ENCODE measurements at regions not wholly inside any gene's neighbourhood (a gene's known extent, or its start where the extent isn't known, plus 50 kb on each side); places are given as distances from the start of the nearest gene placed in this dataset.
"Not testable (repeated sequence)": the region's sequence is repeated elsewhere in the genome, so short reads cannot be mapped to it uniquely, and the experiment has no call there.

DNA sequence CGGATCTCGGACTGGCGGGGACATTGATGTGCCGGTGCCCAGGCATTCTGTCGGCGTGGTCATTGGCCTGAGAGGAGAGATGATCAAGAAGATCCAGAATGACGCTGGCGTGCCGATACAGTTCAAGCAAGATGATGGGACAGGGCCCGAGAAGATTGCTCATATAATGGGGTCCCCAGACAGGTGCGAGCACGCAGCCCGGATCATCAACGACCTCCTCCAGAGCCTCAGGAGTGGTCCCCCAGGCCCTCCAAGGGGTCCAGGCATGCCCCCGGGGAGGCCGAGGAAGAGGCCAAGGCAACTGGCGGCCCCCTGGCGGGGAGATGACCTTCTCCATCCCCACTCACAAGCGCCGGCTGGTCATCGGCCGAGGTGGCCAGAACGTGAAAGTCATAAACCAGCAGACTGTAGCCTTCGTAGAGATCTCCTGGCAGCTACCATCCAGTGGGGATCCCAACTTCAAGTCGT lies 106.5 kb upstream of the MTAP start:
- no peak for DNase-seq (ENCODE audit: low spot score)

DNA sequence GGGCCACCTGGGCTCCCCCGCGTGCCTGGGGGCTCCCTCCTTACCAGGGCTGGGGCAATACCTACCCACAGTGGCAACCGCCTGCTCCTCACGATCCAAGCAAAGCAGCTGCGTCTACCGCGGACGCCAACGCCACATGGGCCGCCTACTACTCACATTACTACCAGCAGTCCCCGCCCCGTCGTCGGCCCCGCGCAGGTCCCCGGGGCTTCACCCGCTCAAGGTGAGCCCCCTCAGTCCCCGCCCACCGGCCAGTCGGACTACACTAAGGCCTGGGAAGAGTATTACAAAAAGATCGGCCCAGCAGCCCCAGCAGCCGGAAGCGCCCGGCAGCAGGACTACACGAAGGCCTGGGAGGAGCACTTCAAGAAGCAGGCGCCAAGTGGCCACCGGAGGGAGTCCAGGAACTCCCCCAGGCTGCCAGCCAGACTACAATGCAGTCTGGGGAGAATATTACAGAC lies 106.0 kb upstream of the MTAP start:
- DNase-seq (ENCODE audit: low spot score) = no peak

DNA sequence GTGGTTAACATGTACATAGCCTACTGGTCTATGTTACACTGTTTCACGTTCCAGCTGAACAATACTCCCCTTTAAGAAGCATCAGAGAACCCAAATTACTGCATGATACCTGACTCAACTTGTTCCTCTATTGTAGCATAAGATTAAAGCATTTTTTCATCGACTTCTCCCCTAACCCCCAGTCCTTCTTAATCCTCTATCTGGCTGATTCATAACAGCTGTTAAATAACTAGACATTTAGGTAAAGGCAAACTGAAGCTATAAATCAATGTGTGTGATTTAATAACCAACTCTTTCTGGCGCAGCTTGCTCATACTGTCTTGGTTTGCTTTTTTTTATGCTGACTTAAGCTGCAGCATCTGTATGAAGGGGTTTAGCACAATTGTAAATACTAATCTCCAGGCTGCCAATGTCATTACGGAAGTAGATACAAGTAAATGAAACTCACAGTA lies 94.2 kb upstream of the MTAP start:
- DNase-seq (ENCODE audit: low spot score) = no peak

DNA sequence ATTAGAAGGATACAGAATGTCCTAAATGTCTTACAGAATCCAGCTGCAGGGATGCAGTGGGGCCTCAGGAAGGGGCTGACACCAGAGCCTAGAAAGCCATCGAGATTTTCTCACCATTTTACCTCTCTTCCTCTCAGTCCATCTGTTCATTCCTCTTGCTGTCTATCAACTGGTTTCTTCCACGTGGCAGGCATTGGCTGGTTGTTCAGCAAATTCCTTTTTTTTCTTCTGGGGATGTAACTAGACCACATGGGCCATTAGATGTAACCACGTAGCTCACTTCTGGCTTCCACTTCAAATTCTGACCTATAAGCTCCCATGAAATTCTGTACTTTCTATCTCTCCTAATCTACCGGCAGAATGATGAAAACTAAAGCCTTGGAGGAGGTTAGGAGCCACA lies 93.6 kb upstream of the MTAP start:
- no peak for DNase-seq (ENCODE audit: low spot score)

DNA sequence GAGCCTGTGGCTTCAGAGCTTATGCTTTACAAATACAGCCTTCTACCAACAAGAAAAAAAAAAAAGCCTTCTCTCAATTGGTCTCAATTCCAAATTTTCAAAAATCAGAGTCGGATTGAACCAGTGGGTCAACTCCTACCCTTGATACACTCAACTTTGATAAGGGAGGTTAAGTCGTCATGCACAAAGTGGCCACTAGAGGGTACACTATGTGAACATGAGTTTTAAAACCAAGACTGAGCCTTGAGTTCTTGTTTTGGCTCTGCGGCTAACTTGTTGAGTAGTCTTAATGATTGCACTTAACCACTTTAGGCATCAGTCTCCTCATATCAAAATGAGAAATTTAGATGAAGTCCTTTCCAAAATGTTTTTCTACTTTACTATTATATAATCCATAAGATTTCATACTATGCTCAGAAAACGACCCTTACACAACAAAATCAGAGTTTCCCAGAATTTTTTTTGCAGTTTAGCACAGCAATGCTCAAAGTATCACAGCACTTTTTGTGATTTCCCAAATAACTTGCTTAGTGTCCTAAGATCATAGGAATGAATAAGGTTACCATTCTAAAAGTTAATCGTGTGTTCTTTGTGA lies 92.9 kb upstream of the MTAP start:
- DNase-seq (ENCODE audit: low spot score) = peak; percentile 61

DNA sequence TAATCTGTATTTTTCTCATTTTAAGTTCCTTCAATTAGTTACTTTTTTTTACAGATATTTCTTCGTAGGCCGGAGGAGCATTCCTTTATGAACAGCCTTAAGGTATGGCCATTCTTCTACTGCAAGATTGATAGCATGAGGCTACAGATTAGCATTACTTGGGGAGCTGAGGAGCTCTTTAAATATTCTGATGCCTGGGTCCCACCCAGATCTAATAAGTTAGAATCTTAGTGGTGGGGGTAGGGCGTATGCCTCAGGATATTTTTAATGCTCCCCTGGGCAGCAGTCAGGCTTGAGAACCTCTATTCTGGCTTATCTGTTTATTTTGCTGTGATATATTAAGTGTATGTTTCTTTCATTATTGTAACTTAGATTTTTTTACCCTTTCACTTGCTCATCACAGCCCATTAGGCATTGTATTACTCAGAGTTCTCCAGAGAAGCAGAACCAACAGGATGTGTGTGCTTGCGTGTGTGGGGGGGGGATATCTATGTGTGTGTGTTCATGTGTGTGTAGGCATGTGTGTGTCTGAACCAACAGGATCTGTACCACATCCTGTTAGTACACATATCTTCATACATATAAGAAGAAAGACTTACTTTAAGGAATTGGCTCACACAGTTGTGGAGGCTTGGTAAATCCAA lies 91.8 kb upstream of the MTAP start:
- no peak for DNase-seq (ENCODE audit: low spot score)

DNA sequence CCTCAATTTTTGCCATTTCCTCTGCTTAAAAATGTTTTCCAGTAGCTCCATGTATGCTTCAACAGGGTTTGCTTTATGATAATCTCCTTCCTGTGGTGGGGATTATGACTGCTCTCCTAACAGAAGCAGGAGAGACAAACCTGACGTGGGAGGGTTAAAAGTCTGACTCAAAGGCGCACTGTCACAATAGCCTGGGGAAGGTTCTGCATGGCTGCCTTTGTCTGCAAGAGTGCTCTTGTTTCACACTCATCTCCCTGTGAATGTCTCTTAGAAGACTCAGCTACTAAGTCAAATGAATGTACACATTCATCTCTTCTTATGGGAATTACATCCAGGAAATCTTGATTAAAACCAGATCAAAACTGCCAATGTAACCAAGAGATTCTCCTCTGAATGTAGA lies 90.9 kb upstream of the MTAP start:
- peak; percentile 65 for DNase-seq (ENCODE audit: low spot score)

DNA sequence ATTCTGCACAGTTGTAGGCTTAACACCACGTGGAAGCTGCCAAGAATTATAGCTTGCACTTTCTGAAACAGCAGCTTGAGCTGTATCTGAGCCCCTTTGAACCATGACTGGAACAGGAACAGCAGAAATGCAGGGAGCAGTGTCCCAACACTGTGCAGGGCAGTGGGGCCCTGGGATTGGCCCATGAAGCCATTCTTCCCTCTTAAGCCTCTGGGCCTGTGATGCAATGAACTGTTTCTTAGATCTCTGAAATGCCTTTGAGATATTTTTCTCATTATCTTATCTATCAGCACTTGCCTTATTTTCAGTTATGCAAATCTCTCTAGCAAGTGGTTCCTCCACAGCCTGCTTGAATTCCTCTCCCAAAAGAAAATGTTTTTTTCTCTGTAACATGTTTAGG lies 87.0 kb upstream of the MTAP start:
- no peak for DNase-seq (ENCODE audit: low spot score)

DNA sequence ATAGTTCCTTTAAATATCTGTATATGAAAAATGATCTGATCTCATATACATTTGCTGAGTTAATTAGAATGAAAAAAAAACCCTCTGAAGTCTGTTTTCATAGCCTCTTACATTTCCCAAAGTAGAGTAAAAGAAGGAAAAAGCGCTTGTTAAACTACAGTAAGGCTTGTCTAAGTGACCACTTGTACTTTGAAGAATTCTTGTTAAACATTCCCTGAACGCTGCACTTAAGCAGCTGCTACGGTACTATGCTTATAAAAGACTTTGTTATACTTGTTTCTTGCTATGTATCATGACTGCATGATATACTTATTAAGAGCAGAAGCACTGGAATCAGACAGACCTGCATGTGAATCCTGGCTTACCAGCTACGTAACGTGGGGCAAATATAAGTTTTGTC lies 81.7 kb upstream of the MTAP start:
- no peak for DNase-seq (ENCODE audit: low spot score)

DNA sequence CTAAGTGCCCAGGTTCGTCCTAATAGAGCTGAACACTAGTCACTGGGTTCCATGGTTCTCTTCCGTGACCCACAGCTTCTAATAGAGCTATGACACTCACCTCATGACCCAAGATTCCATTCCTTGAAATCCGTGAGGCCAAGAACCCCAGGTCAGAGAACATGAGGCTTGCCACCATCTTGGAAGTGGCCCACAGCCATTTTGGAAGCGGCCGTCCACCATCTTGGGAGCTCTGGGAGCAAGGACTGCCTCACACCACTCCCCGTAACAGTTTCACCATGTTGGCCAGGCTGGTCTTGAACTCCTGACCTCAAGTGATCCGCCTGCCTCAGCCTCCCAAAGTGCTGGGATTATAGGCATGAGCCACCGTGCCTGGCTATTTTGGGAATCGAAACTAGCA lies 75.0 kb upstream of the MTAP start:
- not testable (repeated sequence) for DNase-seq (ENCODE audit: low spot score)

DNA sequence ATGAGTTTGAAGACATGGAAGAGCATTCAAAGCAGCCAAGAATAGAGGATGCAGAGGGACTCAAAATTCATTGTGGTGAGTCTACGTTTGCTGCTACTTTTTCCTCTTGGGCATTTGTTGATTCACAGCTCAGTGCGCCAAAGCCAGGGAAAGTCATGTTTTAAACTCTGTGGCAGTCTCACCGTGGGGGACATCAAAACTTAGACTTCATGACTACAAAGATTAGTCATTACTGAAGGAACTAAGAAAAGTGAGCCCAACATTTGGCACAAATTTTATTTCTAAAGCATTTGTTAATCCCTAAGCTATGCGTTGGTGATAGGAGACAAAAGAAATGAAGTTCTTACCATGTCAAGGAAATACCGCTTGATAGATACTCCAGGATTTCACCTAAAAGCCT lies 73.7 kb upstream of the MTAP start:
- DNase-seq (ENCODE audit: low spot score) = no peak

DNA sequence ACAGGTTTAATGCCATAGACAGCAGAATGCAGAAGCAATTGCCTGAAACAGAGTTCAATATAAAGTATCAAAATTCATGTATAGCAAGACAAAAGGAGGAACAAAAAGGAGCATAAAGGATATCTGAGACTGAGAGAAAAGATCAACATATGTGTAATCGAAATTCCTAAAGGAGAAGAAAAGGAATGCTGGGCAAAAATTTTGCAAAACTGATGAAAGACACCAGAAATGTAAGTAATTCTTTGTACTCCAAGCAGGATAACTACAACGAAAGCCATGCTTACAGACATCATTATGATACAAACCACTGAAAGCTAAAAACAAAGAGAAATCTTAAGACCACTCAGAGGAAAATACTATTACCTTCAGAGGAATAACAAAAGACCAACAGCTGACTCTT lies 72.8 kb upstream of the MTAP start:
- DNase-seq (ENCODE audit: low spot score) = no peak

DNA sequence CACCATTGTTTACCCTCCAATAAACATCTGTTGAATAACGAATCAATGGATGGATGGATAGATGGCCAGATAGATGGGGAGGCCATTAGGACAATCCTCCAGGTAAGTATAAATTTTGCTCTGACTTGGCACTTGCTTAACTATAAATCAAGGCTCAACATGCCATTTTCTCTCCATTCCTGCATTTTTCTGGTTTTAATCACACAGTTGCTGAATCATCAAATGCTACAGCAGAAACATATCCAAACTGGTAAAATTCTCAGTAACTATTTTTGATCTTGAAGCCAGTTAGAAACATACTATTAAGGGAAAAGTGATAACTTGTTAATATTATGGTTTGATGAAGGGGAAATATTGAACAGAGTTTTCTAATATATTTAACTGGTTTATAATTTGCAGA lies 71.5 kb upstream of the MTAP start:
- DNase-seq (ENCODE audit: low spot score) = no peak

DNA sequence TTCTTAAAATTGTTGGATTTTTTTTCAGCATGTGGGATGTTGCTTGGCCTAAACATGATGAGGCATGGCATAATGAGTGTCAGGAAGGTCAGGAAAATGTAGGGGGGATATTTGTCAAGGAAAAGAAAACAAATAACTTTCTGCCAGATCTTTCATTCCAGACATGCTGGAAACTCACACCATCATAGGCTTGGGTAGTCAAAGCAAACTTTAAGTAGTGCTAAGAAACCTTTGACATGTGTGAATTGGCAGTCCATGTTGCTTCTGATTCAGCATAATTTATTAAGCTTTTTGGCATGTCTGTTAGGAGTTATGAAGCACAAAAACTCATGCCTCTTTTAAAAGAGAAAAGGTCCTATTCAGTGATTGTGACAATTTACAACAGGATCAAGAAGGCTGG lies 61.3 kb upstream of the MTAP start:
- DNase-seq (ENCODE audit: low spot score) = no peak

DNA sequence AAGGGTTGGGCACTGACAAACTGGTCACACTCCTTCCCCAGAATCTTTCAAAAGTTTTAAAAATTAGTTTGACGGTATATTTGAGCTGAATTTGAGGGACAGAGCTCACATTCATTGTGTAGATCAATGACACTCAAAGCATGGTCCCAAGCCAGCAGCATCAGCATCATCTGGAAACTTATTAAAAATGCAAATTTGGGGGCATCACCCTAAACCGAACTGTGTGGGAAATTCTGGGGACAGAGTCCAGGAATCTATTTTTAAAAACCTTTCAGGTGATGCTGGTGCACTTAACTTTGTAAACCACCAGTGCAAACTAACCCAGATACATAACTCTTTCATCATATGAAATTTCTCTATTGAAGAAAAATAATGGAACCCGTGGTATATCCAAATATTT lies 58.1 kb upstream of the MTAP start:
- no peak for DNase-seq (ENCODE audit: low spot score)

DNA sequence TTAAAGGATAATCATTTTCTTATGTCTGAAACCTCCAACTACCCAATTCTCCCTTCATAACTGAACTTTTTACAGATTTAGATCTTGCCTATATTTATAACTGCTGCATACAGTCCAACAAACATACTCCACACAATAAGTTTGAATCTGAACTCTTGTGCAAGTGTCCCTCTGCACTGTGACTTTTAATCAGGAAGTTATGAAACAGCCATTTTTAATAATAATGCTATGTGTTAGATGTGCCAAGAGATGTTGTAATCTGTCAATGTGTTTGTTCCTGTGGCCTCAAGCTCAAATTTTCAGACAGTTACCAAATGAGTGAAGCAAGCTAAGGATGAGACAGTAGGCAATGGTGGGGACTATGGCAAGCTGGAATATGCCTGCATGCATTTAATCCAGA lies 57.6 kb upstream of the MTAP start:
- no peak for DNase-seq (ENCODE audit: low spot score)

DNA sequence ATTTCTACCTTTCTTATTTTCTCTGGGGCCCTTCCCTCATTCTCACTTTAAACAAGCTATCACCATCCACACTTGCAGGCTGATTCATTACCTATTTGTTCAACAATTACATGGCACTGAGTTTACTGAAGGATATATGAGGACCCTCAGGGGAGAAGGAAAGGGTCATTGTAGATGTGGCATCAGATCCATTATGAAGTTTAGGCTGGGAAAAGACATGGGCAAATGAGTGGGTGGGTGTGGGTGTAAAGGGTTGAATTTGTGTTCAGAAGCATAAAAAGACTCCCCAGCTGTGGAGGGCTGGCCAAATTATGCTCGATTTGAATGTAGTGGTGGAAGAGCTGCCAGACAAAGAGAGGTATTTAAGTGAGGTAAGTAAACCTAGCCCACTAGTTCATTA lies 55.9 kb upstream of the MTAP start:
- no peak for DNase-seq (ENCODE audit: low spot score)

DNA sequence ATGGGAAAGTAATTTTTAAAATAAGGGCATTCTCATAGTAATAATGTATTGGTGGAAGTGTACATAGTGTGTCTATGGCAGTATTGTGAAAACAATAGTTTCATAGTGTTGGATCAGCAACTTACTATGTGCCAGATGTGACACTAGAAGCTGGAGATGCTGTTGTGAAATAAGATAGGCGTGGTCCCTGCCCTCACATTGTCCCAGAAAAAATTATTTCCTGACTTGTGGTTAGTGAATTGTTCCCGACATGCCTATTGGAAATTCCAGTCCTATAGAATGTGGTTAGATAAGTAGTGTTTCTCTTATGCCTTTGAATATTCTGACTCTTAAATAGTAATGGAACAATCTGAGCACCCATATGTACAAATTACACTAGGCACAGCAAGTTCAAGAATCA lies 55.3 kb upstream of the MTAP start:
- DNase-seq (ENCODE audit: low spot score) = no peak

DNA sequence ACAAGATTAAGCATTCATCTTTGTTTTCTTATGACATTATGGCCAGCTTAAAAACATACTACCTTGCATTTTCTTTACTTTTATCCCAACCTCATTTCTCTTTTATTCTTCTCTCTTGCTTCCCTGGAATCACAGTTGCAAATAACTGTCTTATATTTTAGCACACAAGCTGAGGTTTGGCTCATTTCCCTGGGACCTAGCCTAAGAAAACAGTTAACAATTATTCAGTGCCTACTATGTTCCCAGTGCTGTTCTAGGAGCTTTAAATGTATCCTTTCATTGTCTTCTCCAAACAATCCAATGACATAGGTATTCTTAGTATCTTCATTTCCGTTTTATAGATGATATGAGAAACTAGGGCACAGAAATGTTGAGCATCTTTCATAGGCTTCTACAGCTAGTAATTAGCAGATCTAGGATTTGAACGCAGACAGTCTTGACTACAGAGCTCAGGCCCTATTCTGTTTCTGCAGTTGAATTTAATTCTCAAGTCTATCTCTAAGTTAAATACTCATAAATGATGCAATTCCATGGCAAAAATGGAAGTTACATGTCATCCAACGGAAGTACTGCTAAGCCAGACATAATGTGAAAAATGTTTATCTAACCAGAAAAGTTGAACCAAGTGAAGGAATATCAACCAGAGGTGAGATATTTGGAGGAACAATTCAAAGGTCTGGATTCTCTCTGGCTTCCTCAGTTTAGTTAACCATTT lies 52.3 kb upstream of the MTAP start:
- no peak for DNase-seq (ENCODE audit: low spot score)

DNA sequence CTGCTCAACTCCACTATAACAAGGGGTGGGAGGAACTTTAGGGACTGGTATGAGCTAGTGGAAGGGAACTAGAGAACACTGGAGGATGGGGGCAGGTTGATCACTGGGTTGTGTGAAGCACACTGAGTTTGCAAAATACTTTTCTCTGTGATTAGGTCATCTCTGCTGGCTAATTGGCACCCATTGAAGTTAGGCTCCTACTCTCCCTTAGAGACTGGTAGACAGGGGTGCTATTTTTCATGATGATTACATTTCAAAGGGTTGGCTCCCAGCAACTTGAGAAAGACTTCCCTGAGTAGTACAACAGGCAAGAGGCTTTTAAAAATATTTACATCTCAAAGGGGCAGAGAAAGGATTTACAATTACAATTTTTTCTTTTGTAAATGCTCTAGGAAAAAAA lies 50.4 kb upstream of the MTAP start:
- no peak for DNase-seq (ENCODE audit: low spot score)

Data from ecto neural progenitor cell (in vitro differentiated cells).